Stimulated activated naive CD8-positive, alpha-beta T cell treated with anti-CD3 and anti-CD28 coated beads, Interleukin-15, Interleukin-2, amounts not matched to agents 100 ng/mL and 50 ng/mL, for 24 hours (primary cell): ENCODE measurements at regions not wholly inside any gene's neighbourhood (a gene's known extent, or its start where the extent isn't known, plus 50 kb on each side); places are given as distances from the start of the nearest gene placed in this dataset.

Experiments used
- H3K27ac Mint-ChIP-seq: one replicate; pipeline ENCODE4 v1.8.0; 2021; ENCODE audit warnings: mild to moderate bottlenecking, mixed read lengths
- H3K27me3 Mint-ChIP-seq: one replicate; pipeline ENCODE4 v1.8.0; 2021; ENCODE audit warnings: mixed read lengths
- H3K36me3 Mint-ChIP-seq: one replicate; pipeline ENCODE4 v1.8.0; 2021; ENCODE audit warnings: low read depth, mixed read lengths
- H3K4me1 Mint-ChIP-seq: one replicate; pipeline ENCODE4 v1.8.0; 2021; ENCODE audit warnings: low read depth, mixed read lengths
- H3K4me3 Mint-ChIP-seq: one replicate; pipeline ENCODE4 v1.8.0; 2021; ENCODE audit warnings: mild to moderate bottlenecking, mixed read lengths
- H3K9me3 Mint-ChIP-seq: one replicate; pipeline ENCODE4 v1.8.0; 2021; ENCODE audit warnings: mixed read lengths

GRCh38 chr1:234942879-234943506 lies 185.6 kb downstream of the TOMM20 start:
- Mint-ChIP-seq H3K9me3 (peaks cover 7% of the 10 kb centered on the region), H3K27ac (peak overlapping the region; percentile 7), H3K4me1 (peaks cover 35% of the 10 kb centered on the region)

GRCh38 chr1:234942012-234942332 lies 186.7 kb downstream of the TOMM20 start:
- no peak overlapping the region for H3K27ac Mint-ChIP-seq
- peaks cover 7% of the 10 kb centered on the region for H3K9me3 Mint-ChIP-seq
- H3K36me3 Mint-ChIP-seq: no peaks in the 10 kb centered on the region
- no peaks in the 10 kb centered on the region for H3K27me3 Mint-ChIP-seq
- peaks cover 45% of the 10 kb centered on the region for H3K4me1 Mint-ChIP-seq
- no peak overlapping the region for H3K4me3 Mint-ChIP-seq

More at GRCh38 chr1:234942879-234943506, 185.6 kb downstream of the TOMM20 start:
- Mint-ChIP-seq H3K4me3 (no peak overlapping the region), H3K27me3 (no peaks in the 10 kb centered on the region), H3K36me3 (no peaks in the 10 kb centered on the region)

GRCh38 chr1:234941321-234942011 lies 187.2 kb downstream of the TOMM20 start:
- Mint-ChIP-seq H3K4me1 (peaks cover 49% of the 10 kb centered on the region), H3K4me3 (no peak overlapping the region), H3K36me3 (no peaks in the 10 kb centered on the region), H3K27ac (no peak overlapping the region), H3K27me3 (no peaks in the 10 kb centered on the region), H3K9me3 (peaks cover 7% of the 10 kb centered on the region)

GRCh38 chr1:234940841-234941240 lies 187.8 kb downstream of the TOMM20 start:
- Mint-ChIP-seq H3K27ac (no peak overlapping the region), H3K36me3 (no peaks in the 10 kb centered on the region), H3K4me1 (peaks cover 51% of the 10 kb centered on the region), H3K4me3 (no peak overlapping the region), H3K27me3 (no peaks in the 10 kb centered on the region), H3K9me3 (peaks cover 7% of the 10 kb centered on the region)

- Mint-ChIP-seq H3K4me1 (peaks cover 42% of the 10 kb centered on the region), H3K27me3 (no peaks in the 10 kb centered on the region), H3K27ac (no peak overlapping the region), H3K36me3 (no peaks in the 10 kb centered on the region), H3K9me3 (no peaks in the 10 kb centered on the region), H3K4me3 (no peak overlapping the region)
These were observed 189.7 kb downstream of the TOMM20 start for GRCh38 chr1:234938924-234939323.

- no peaks in the 10 kb centered on the region for H3K9me3 Mint-ChIP-seq
- H3K27ac Mint-ChIP-seq: peak overlapping the region; percentile 23
- no peak overlapping the region for H3K4me3 Mint-ChIP-seq
- no peaks in the 10 kb centered on the region for H3K36me3 Mint-ChIP-seq
- peaks cover 42% of the 10 kb centered on the region for H3K4me1 Mint-ChIP-seq
- H3K27me3 Mint-ChIP-seq: no peaks in the 10 kb centered on the region
These were observed 190.5 kb downstream of the TOMM20 start for GRCh38 chr1:234938135-234938534.

GRCh38 chr1:234936612-234937389 lies 191.8 kb downstream of the TOMM20 start:
- Mint-ChIP-seq H3K36me3 (no peaks in the 10 kb centered on the region), H3K27me3 (no peaks in the 10 kb centered on the region), H3K4me3 (no peak overlapping the region), H3K4me1 (peaks cover 53% of the 10 kb centered on the region), H3K9me3 (no peaks in the 10 kb centered on the region), H3K27ac (peak overlapping the region; percentile 50)

- Mint-ChIP-seq H3K27ac (peak overlapping the region; percentile 51), H3K9me3 (no peaks in the 10 kb centered on the region), H3K4me3 (no peak overlapping the region), H3K27me3 (no peaks in the 10 kb centered on the region), H3K4me1 (peaks cover 53% of the 10 kb centered on the region), H3K36me3 (no peaks in the 10 kb centered on the region)
These were observed 194.0 kb downstream of the TOMM20 start for GRCh38 chr1:234934611-234935033.

GRCh38 chr1:234933475-234933874 lies 195.2 kb downstream of the TOMM20 start:
- H3K27me3 Mint-ChIP-seq: no peaks in the 10 kb centered on the region
- H3K27ac Mint-ChIP-seq: peak overlapping the region; percentile 87
- no peaks in the 10 kb centered on the region for H3K36me3 Mint-ChIP-seq
- no peaks in the 10 kb centered on the region for H3K9me3 Mint-ChIP-seq
- peaks cover 63% of the 10 kb centered on the region for H3K4me1 Mint-ChIP-seq
- H3K4me3 Mint-ChIP-seq: peak overlapping the region; percentile 30

- peak overlapping the region; percentile 30 for H3K4me3 Mint-ChIP-seq
These were observed 195.9 kb downstream of the TOMM20 start for GRCh38 chr1:234932511-234933430.

GRCh38 chr1:234932106-234932505 lies 196.5 kb downstream of the TOMM20 start:
- peak overlapping the region; percentile 87 for H3K27ac Mint-ChIP-seq
- H3K4me1 Mint-ChIP-seq: peaks cover 63% of the 10 kb centered on the region
- no peaks in the 10 kb centered on the region for H3K27me3 Mint-ChIP-seq
- no peaks in the 10 kb centered on the region for H3K9me3 Mint-ChIP-seq
- H3K36me3 Mint-ChIP-seq: no peaks in the 10 kb centered on the region
- no peak overlapping the region for H3K4me3 Mint-ChIP-seq

More at GRCh38 chr1:234932511-234933430, 195.9 kb downstream of the TOMM20 start:
- H3K4me1 Mint-ChIP-seq: peaks cover 63% of the 10 kb centered on the region
- H3K27me3 Mint-ChIP-seq: no peaks in the 10 kb centered on the region
- H3K9me3 Mint-ChIP-seq: no peaks in the 10 kb centered on the region
- no peaks in the 10 kb centered on the region for H3K36me3 Mint-ChIP-seq
- peak overlapping the region; percentile 87 for H3K27ac Mint-ChIP-seq

- H3K4me3 Mint-ChIP-seq: no peak overlapping the region
- no peaks in the 10 kb centered on the region for H3K27me3 Mint-ChIP-seq
- no peak overlapping the region for H3K27ac Mint-ChIP-seq
- peaks cover 63% of the 10 kb centered on the region for H3K4me1 Mint-ChIP-seq
- H3K36me3 Mint-ChIP-seq: no peaks in the 10 kb centered on the region
- no peaks in the 10 kb centered on the region for H3K9me3 Mint-ChIP-seq
These were observed 197.1 kb downstream of the TOMM20 start for GRCh38 chr1:234931404-234931973.

- Mint-ChIP-seq H3K9me3 (no peaks in the 10 kb centered on the region), H3K27me3 (no peaks in the 10 kb centered on the region), H3K4me1 (peaks cover 68% of the 10 kb centered on the region), H3K4me3 (no peak overlapping the region), H3K27ac (peak overlapping the region; percentile 21), H3K36me3 (no peaks in the 10 kb centered on the region)
These were observed 199.3 kb downstream of the TOMM20 start for GRCh38 chr1:234929369-234929768.

GRCh38 chr1:234928642-234929041 lies 200.0 kb downstream of the TOMM20 start:
- H3K4me1 Mint-ChIP-seq: peaks cover 71% of the 10 kb centered on the region

More at GRCh38 chr1:234928642-234929041, 200.0 kb downstream of the TOMM20 start:
- Mint-ChIP-seq H3K9me3 (peaks cover 6% of the 10 kb centered on the region), H3K27ac (peak overlapping the region; percentile 21), H3K36me3 (no peaks in the 10 kb centered on the region), H3K4me3 (no peak overlapping the region), H3K27me3 (no peaks in the 10 kb centered on the region)
